ENCODE measurements at regions not wholly inside any gene's neighbourhood (a gene's known extent, or its start where the extent isn't known, plus 50 kb on each side); places are given as distances from the start of the nearest gene placed in this dataset.

GRCh38 chr1:25161981-25162380 is 70.3 kb downstream of the SYF2 start:
- CTCF ChIA-PET (ENCODE audit: unreplicated experiment) = no interaction called here

DNA sequence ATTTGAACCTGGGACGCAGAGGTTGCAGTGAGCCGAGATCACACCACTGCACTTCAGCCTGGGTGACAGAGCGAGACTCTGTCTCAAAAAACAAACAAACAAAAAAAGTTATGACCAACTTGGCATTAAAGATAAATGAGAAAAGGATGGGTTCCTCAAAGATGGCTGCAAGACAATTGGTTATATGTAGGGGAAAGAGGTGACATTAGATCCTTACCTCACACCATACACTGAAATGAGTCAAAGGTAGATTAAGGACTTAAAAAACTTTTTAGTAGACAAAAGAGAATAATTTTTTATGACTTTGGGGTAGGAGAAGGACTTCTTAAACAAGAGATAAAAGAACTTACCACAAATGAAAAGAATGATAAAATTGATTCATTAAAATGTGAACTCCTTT is 74.5 kb downstream of the SYF2 start:
- Histone ChIP-seq H3K9me3 (ENCODE audit: low read length) (0 out of 2 replicates have a peak, but pooled peaks cover 4% of the 10 kb centered on the region), H2AFZ (ENCODE audit: low read length) (no peak overlapping the region), H3K9me2 (ENCODE audit: insufficient read depth, low read length) (no peaks in the 10 kb centered on the region), H3K36me3 (ENCODE audit: insufficient read depth, low read length) (no peaks in the 10 kb centered on the region), H3K4me3 (ENCODE audit: low read depth, low read length, poor library complexity, severe bottlenecking) (no peak overlapping the region), H3K4me1 (ENCODE audit: insufficient read depth, low read length, poor library complexity, severe bottlenecking) (no peaks in the 10 kb centered on the region), H4K20me1 (ENCODE audit: insufficient read depth, low read length) (no peaks in the 10 kb centered on the region), H3K79me2 (ENCODE audit: insufficient read depth, low read depth, low read length) (no peaks in the 10 kb centered on the region), H3K4me2 (ENCODE audit: low read length) (no peak overlapping the region), H3K27ac (ENCODE audit: low read depth, low read length, poor library complexity, severe bottlenecking) (no peak overlapping the region)
- DNase-seq (ENCODE audit: low spot score) = no peak
- ChIA-PET CTCF (ENCODE audit: unreplicated experiment) (no interaction called here), POLR2A (no interaction called here)
- TF ChIP-seq EZH2phosphoT487 (IDR thresholded peaks at IDR 0.05; ENCODE audit: borderline replicate concordance, low read depth, low read length) (no peak), CTCF (conservative IDR thresholded peaks at IDR 0.05; ENCODE audit: low read length) (no peak)
- BruUV-seq (replicated peaks) = no TSS peak
- intact Hi-C loops (cut with micrococcal nuclease; ENCODE audit: unreplicated experiment) = loop anchor here (5.0 kb wide), 1 partner anchor 44 kb away; no protein-coding TSS in a partner anchor

More at GRCh38 chr1:25161981-25162380, 70.3 kb downstream of the SYF2 start:
- Histone ChIP-seq H3K9me2 (ENCODE audit: insufficient read depth, low read length) (0 out of 2 replicates have a peak, but pooled peaks cover 4% of the 10 kb centered on the region), H4K20me1 (ENCODE audit: insufficient read depth, low read length) (no peaks in the 10 kb centered on the region), H2AFZ (ENCODE audit: low read length) (no peak overlapping the region), H3K4me1 (ENCODE audit: insufficient read depth, low read length, poor library complexity, severe bottlenecking) (no peaks in the 10 kb centered on the region), H3K4me3 (ENCODE audit: low read depth, low read length, poor library complexity, severe bottlenecking) (no peak overlapping the region), H3K9me3 (ENCODE audit: low read length) (0 out of 2 replicates have a peak, but pooled peaks cover 4% of the 10 kb centered on the region), H3K79me2 (ENCODE audit: insufficient read depth, low read depth, low read length) (no peaks in the 10 kb centered on the region), H3K36me3 (ENCODE audit: insufficient read depth, low read length) (no peaks in the 10 kb centered on the region), H3K27ac (ENCODE audit: low read depth, low read length, poor library complexity, severe bottlenecking) (no peak overlapping the region), H3K4me2 (ENCODE audit: low read length) (no peak overlapping the region)
- DNase-seq (ENCODE audit: low spot score) = no peak
- POLR2A ChIA-PET = interaction anchor here (0.7 kb wide), 1 partner anchor 547 kb away, joined by 3 read pairs; no protein-coding TSS in a partner anchor
- BruUV-seq (replicated peaks) = no TSS peak
- intact Hi-C loops (cut with micrococcal nuclease; ENCODE audit: unreplicated experiment) = no loop called here
- TF ChIP-seq CTCF (conservative IDR thresholded peaks at IDR 0.05; ENCODE audit: low read length) (no peak), EZH2phosphoT487 (IDR thresholded peaks at IDR 0.05; ENCODE audit: borderline replicate concordance, low read depth, low read length) (no peak)

GRCh38 chr1:25150985-25151495 is 81.3 kb downstream of the SYF2 start:
- CTCF ChIA-PET (ENCODE audit: unreplicated experiment) = no interaction called here
- no peak for DNase-seq (ENCODE audit: low spot score)
- no peak for TF ChIP-seq EZH2phosphoT487 (IDR thresholded peaks at IDR 0.05; ENCODE audit: borderline replicate concordance, low read depth, low read length)
- TF ChIP-seq CTCF (conservative IDR thresholded peaks at IDR 0.05; ENCODE audit: low read length) = no peak
- POLR2A ChIA-PET = no interaction called here
- Histone ChIP-seq H4K20me1 (ENCODE audit: insufficient read depth, low read length) (no peaks in the 10 kb centered on the region), H3K27ac (ENCODE audit: low read depth, low read length, poor library complexity, severe bottlenecking) (no peak overlapping the region), H3K9me2 (ENCODE audit: insufficient read depth, low read length) (no peaks in the 10 kb centered on the region), H3K4me2 (ENCODE audit: low read length) (no peak overlapping the region), H2AFZ (ENCODE audit: low read length) (no peak overlapping the region), H3K79me2 (ENCODE audit: insufficient read depth, low read depth, low read length) (no peaks in the 10 kb centered on the region), H3K4me3 (ENCODE audit: low read depth, low read length, poor library complexity, severe bottlenecking) (no peak overlapping the region), H3K9me3 (ENCODE audit: low read length) (no peaks in the 10 kb centered on the region), H3K4me1 (ENCODE audit: insufficient read depth, low read length, poor library complexity, severe bottlenecking) (peaks cover 18% of the 10 kb centered on the region), H3K36me3 (ENCODE audit: insufficient read depth, low read length) (no peaks in the 10 kb centered on the region)
- BruUV-seq (replicated peaks) = no TSS peak
- intact Hi-C loops (cut with micrococcal nuclease; ENCODE audit: unreplicated experiment) = no loop called here
